ENCODE measurements at regions not wholly inside any gene's neighbourhood (a gene's known extent, or its start where the extent isn't known, plus 50 kb on each side); places are given as distances from the start of the nearest gene placed in this dataset.

DNA sequence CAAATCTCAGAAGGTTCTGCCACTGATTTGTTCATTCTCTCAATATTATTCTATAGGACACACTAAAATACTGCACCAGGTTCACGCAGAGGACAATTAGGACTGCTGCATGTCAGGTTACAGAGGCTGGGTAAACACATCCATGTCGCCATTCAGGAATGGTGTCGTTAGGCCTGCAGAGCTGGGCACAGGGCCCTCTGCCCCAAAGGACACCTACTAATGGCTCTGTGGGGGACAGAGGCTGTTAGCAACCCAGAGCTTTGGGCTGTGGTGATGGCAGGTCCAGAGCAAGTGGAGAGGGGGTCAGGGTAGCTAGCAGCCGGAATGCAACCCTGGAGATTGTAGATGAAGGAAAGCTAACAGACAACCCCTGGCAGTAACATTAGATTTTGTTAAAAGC, 115.9 kb downstream of the TTC32 start:
- TF ChIP-seq EP300 (IDR thresholded peaks at IDR 0.05) (no peak), POLR2A (IDR thresholded peaks at IDR 0.05) (no peak)

All from upper lobe of left lung (tissue), 4 donors.